ENCODE measurements at regions not wholly inside any gene's neighbourhood (a gene's known extent, or its start where the extent isn't known, plus 50 kb on each side); places are given as distances from the start of the nearest gene placed in this dataset.

GRCh38 chr9:80285326-80285725, 713.6 kb downstream of the TLE4 start:
- no peak for DNase-seq

DNA sequence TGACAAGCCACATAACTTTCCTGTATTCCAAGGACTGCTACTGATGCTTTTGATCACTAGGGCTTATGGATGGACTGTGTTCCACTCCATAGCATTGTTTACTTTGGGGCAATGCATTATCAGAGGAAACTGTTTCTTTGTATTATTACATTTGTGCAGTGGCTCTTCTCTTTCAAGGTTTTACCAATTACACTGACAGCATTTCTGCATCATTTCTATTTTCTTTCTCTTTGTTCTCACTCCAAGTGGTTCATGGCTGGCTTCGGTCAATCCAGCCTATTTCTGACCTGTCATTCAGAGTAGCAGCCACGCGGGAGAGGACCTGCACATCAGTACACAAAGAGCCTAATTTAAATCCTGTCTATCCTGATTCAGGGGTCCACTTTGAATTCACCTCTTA, 711.0 kb downstream of the TLE4 start:
- DNase-seq: no peak

GRCh38 chr9:80259079-80259478, 687.3 kb downstream of the TLE4 start:
- no peak for DNase-seq

- no peak for DNase-seq
These were observed 680.0 kb downstream of the TLE4 start for GRCh38 chr9:80251778-80252177.

- DNase-seq: no peak
These were observed 670.3 kb downstream of the TLE4 start for GRCh38 chr9:80242022-80242421.

GRCh38 chr9:80235752-80236151, 664.0 kb downstream of the TLE4 start:
- no peak for DNase-seq

- no peak for DNase-seq
These were observed 662.1 kb downstream of the TLE4 start for GRCh38 chr9:80233906-80234305.

- no peak for DNase-seq
These were observed 661.5 kb downstream of the TLE4 start for GRCh38 chr9:80233102-80233843.

- DNase-seq: no peak
These were observed 659.8 kb downstream of the TLE4 start for GRCh38 chr9:80231318-80232236.

DNA sequence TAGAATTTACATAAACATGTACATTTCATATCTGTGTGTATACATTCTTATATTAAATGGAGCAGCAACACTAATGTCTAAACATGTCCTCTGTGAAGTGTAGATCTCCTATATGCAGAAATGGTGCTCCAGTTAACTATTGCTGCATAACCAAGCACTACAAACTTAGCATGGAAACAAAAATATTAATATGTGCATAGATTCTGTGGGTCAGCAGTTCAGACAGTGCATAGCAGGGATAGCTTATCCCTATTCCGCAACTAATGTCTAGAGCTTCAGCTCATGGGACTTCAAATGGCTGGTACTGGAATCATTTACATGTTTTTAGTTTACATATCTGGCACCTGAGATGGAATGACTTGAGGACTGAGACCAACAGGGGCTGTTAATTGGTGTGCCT, 652.1 kb downstream of the TLE4 start:
- DNase-seq: no peak

- no peak for DNase-seq
These were observed 650.9 kb downstream of the TLE4 start for GRCh38 chr9:80222466-80223169.

GRCh38 chr9:80218328-80218727, 646.6 kb downstream of the TLE4 start:
- no peak for DNase-seq

- no peak for DNase-seq
These were observed 641.8 kb downstream of the TLE4 start for GRCh38 chr9:80213613-80214012.

GRCh38 chr9:80208696-80209095, 636.9 kb downstream of the TLE4 start:
- no peak for DNase-seq

GRCh38 chr9:80204054-80204453, 632.3 kb downstream of the TLE4 start:
- DNase-seq: no peak

DNA sequence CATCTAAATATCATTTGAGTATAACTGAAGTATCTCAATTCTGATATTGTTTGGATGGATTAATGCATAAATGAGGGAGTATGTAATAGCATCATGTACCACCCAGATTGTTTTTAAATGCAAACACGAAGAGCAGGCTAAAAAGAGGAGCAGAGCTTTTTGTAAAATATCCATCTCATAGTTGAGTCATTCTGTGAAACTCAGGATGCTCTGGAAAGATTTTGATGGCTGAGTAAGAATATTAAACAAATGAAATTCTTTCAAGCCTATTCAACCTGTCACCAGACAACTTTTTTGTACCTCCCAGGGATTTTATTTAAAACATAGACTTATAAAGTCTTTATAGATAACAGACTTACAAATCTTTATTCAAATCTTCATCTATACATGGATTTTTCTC, 625.9 kb downstream of the TLE4 start:
- DNase-seq: no peak

DNA sequence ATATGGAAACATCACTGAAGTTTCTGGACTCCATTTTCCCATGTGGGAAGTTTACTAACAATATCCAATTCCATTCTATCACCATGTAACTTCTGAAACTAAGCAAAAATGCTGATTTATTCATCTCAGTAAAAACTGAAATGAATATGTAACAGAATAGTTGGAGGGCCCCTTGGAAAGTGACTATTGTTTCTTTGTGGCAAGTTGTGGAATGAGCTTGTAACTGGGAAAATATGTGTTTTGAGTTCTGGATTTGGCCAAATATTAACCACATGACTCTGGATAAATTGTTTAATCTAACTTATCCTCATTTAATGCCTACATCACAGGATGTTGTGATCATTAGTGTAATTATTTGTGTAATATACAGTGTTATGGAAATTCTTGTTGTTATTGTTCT, 619.3 kb downstream of the TLE4 start:
- DNase-seq: no peak

DNA sequence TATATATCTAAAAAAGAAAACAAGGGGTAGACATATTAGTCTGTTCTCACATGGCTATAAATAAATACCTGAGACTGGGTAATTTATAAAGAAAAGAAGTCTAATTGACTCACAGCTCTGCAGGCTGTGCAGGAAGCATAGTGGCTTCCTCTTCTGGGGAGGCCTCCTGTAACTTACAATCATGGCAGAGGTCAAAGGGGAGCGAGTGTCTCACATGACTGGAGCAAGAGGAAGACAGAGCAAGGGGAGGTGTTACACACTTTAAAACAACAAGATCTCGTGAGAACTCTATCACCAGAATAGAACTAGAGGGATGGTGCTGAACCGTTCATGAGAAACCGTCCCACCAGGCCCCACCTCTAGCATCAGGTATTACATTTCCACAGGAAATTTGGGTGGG, 616.8 kb downstream of the TLE4 start:
- no peak for DNase-seq

- DNase-seq: no peak
These were observed 613.5 kb downstream of the TLE4 start for GRCh38 chr9:80185112-80185738.

- no peak for DNase-seq
These were observed 606.2 kb downstream of the TLE4 start for GRCh38 chr9:80177949-80178480.

DNA sequence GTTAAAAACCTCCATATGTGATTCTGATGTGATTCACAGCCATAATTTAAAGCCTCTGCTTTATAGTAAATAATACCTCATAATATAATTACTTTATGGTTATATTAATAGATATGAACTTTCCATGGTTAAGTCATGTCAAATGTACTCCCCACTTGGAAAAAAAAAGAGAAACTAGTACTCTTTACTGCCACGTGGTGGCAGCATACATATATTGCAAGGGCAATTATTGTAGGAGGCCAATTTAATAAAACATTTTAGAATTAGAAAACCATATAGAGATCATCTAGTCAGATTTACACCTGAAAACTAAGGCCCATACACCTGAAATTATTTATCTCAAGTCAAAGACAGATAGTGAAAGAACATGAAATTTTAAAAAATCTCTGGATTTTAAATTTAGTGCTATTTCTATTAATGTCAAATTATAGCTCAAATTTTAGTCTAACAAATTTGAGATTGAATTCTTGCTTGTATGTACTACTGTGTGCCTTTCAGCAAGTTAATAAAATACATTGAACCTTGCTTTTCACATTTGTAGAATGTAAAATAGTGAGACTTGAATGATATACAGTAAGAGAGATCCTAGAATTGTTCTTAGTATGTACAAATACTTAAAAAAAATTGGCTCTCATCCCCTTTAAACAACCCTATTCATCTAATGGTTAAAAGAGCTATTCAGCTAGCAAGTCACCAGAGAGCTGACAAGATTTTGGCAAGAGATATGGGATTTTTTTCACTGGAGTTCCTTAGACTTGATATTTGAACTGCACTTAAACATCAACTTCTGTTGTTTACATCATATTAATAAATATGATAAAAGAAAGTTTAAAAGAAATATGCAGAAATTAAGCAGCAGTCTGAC, 603.8 kb downstream of the TLE4 start:
- no peak for DNase-seq

DNA sequence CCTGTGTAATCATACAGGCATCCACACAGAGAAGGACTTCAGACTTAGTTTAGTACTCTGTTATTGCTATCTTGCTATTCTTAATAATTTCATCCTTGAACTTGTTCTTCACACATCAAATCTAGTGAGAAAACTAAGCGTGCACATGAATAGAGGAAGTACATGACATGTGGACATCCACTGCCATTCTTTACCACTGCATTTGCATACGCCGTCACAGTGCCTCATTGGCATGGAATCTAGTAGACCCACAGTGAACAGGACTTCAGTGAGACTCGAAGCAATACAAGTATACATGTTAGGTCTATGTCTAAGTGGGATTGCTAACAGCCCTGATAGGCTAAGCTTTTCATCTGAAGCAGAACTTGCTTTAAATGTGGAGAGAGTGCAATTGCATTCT, 592.1 kb downstream of the TLE4 start:
- no peak for DNase-seq

Measured in effector CD4-positive, alpha-beta T cell (primary cell).